CD14-positive monocyte (primary cell): ENCODE measurements at regions not wholly inside any gene's neighbourhood (a gene's known extent, or its start where the extent isn't known, plus 50 kb on each side); places are given as distances from the start of the nearest gene placed in this dataset.

ENCODE experiments used
- DNase-seq, 3 donors: peaks; one replicate each; pipeline ENCODE4 v3.0.0-alpha.2; 2011 to 2022
- H2AFZ ChIP-seq: 2 replicates; pipeline ENCODE4 v1.6.0; 2012; ENCODE audit warnings: mild to moderate bottlenecking, low read depth, low read length, inconsistent platforms; ENCODE audit not compliant: insufficient read depth, poor library complexity, severe bottlenecking
- H3K27ac ChIP-seq, 2 donors: 1 replicate in 1 of 2; 2 replicates in 1 of 2; pipeline ENCODE4 v1.5.1; 2012 to 2013; ENCODE audit warnings: low read length in 2 of 2, control low read depth in 1 of 2, inconsistent platforms in 1 of 2, low read depth in 1 of 2, mild to moderate bottlenecking in 1 of 2
- H3K27me3 ChIP-seq, 2 donors: one replicate each; pipeline versions ENCODE4 v1.6.0 to v1.6.1; 2011 to 2013; ENCODE audit warnings: low read length in 2 of 2; ENCODE audit not compliant: control insufficient read depth in 2 of 2, insufficient read depth in 2 of 2
- H3K36me3 ChIP-seq, 2 donors: replicated peaks in 1 of 2; 1 replicate in 1 of 2; 2 replicates in 1 of 2; pipeline versions ENCODE4 v1.5.1 to v1.6.1; 2012 to 2013; ENCODE audit warnings: low read length in 2 of 2, control low read depth in 1 of 2, inconsistent platforms in 1 of 2, mild to moderate bottlenecking in 1 of 2; ENCODE audit not compliant: insufficient read depth in 2 of 2, control insufficient read depth in 1 of 2
- H3K4me1 ChIP-seq, 2 donors: 1 replicate in 1 of 2; 2 replicates in 1 of 2; pipeline versions ENCODE4 v1.5.1 to v1.6.1; 2012 to 2013; ENCODE audit warnings: low read length in 2 of 2, control low read depth in 1 of 2, inconsistent platforms in 1 of 2, mild to moderate bottlenecking in 1 of 2, moderate library complexity in 1 of 2; ENCODE audit not compliant: insufficient read depth in 2 of 2, control insufficient read depth in 1 of 2
- H3K4me2 ChIP-seq: replicated peaks from 2 replicates; pipeline ENCODE3; 2012; ENCODE audit warnings: low read length, moderate library complexity, mild to moderate bottlenecking; ENCODE audit not compliant: poor library complexity, severe bottlenecking; ENCODE audit errors: extremely low read depth
- H3K4me3 ChIP-seq, 3 experiments: fragments of 200-600 bp in 1 of 3; sonication (generic) in 1 of 3; replicated peaks in 1 of 3; 1 replicate in 2 of 3; 2 replicates in 1 of 3; pipeline ENCODE4 v1.5.1; 2011 to 2013; ENCODE audit warnings: low read length in 3 of 3, mild to moderate bottlenecking in 3 of 3, control low read depth in 2 of 3, low read depth in 2 of 3, inconsistent platforms in 1 of 3, moderate library complexity in 1 of 3
- H3K79me2 ChIP-seq: 2 replicates; pipeline ENCODE4 v1.6.0; 2012; ENCODE audit warnings: mild to moderate bottlenecking, control low read depth, inconsistent platforms, low read length, moderate library complexity; ENCODE audit not compliant: insufficient read depth
- H3K9ac ChIP-seq: 2 replicates; pipeline ENCODE4 v1.6.0; 2017; ENCODE audit warnings: low read length, mild to moderate bottlenecking; ENCODE audit not compliant: insufficient read depth, poor library complexity, severe bottlenecking
- H3K9me3 ChIP-seq, 2 donors: replicated peaks in 1 of 2; 1 replicate in 1 of 2; 2 replicates in 1 of 2; pipeline versions ENCODE4 v1.5.1 to v1.6.1; 2012 to 2013; ENCODE audit warnings: low read length in 2 of 2, control low read depth in 1 of 2; ENCODE audit not compliant: control insufficient read depth in 1 of 2, insufficient read depth in 1 of 2
- H4K20me1 ChIP-seq: 2 replicates; pipeline ENCODE4 v1.6.0; 2012; ENCODE audit warnings: mild to moderate bottlenecking, low read length, control low read depth, moderate library complexity; ENCODE audit not compliant: insufficient read depth
- H3K27ac Mint-ChIP-seq, 7 donors: one replicate each; pipeline ENCODE4 v1.8.0; 2020; ENCODE audit warnings: mild to moderate bottlenecking in 7 of 7, mixed read lengths in 7 of 7, moderate library complexity in 6 of 7, inconsistent platforms in 2 of 7
- H3K27me3 Mint-ChIP-seq, 3 donors: one replicate each; pipeline ENCODE4 v1.8.0; 2021 to 2022; ENCODE audit warnings: low read depth in 3 of 3, mild to moderate bottlenecking in 3 of 3, mixed read lengths in 3 of 3, moderate library complexity in 3 of 3, inconsistent platforms in 1 of 3
- H3K36me3 Mint-ChIP-seq, 2 donors: one replicate each; pipeline ENCODE4 v1.8.0; 2020; ENCODE audit warnings: mixed read lengths in 2 of 2, inconsistent platforms in 1 of 2, mild to moderate bottlenecking in 1 of 2
- H3K4me1 Mint-ChIP-seq: one replicate; pipeline ENCODE4 v1.8.0; 2020; ENCODE audit warnings: mild to moderate bottlenecking, mixed read lengths
- H3K4me3 Mint-ChIP-seq, 2 donors: one replicate each; pipeline ENCODE4 v1.8.0; 2020; ENCODE audit warnings: mild to moderate bottlenecking in 2 of 2, mixed read lengths in 2 of 2, moderate library complexity in 1 of 2
- H3K9me3 Mint-ChIP-seq, 7 donors: one replicate each; pipeline ENCODE4 v1.8.0; 2020 to 2022; ENCODE audit warnings: mixed read lengths in 7 of 7, mild to moderate bottlenecking in 6 of 7, moderate library complexity in 6 of 7, inconsistent platforms in 2 of 7
- WGBS: methylation state at CpG from one replicate; pipeline ENCODE4 v1.1.5; 2013; ENCODE audit warnings: missing lambda C conversion rate; ENCODE audit not compliant: insufficient coverage; 5-methylcytosine and 5-hydroxymethylcytosine counted together
- intact Hi-C, 2 donors: fragments of 100-400 bp; cut with micrococcal nuclease; formaldehyde crosslinking; loops; one replicate each; pipeline versions ENCODE4 v1.15.0 to v1.15.1; 2023
- TF ChIP-seq, protein P1 (sequence below): fragments of 200-600 bp; IDR thresholded peaks from one replicate; pipeline ENCODE4 v1.8.0; 2022; ENCODE audit warnings: antibody characterized with exemption, mild to moderate bottlenecking

- Mint-ChIP-seq H3K4me3 (no peak overlapping the region), H3K9me3 (peaks cover 0 to 12% (median 5%) of the 10 kb centered on the region in 7 donors), H3K27me3 (peaks cover 0 to 2% (median 0%) of the 10 kb centered on the region in 3 donors), H3K36me3 (no peaks in the 10 kb centered on the region), H3K4me1 (no peaks in the 10 kb centered on the region), H3K27ac (no peak overlapping the region)
- H3K79me2 ChIP-seq = no peaks in the 10 kb centered on the region
- no peaks in the 10 kb centered on the region for H3K36me3 ChIP-seq
- WGBS = 92% methylated on average over 2 of the region's 2 CpGs
- H2AFZ ChIP-seq = no peak overlapping the region
- no peak overlapping the region for H3K4me3 ChIP-seq
- TF ChIP-seq, protein P1, sequence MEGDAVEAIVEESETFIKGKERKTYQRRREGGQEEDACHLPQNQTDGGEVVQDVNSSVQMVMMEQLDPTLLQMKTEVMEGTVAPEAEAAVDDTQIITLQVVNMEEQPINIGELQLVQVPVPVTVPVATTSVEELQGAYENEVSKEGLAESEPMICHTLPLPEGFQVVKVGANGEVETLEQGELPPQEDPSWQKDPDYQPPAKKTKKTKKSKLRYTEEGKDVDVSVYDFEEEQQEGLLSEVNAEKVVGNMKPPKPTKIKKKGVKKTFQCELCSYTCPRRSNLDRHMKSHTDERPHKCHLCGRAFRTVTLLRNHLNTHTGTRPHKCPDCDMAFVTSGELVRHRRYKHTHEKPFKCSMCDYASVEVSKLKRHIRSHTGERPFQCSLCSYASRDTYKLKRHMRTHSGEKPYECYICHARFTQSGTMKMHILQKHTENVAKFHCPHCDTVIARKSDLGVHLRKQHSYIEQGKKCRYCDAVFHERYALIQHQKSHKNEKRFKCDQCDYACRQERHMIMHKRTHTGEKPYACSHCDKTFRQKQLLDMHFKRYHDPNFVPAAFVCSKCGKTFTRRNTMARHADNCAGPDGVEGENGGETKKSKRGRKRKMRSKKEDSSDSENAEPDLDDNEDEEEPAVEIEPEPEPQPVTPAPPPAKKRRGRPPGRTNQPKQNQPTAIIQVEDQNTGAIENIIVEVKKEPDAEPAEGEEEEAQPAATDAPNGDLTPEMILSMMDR = no peak
- no peak for DNase-seq
- intact Hi-C loops = no loop called here
- H3K27me3 ChIP-seq = no peaks in the 10 kb centered on the region
- peaks cover 0 to 6% of the 10 kb centered on the region in 2 donors for H3K9me3 ChIP-seq
- no peak overlapping the region for H3K4me2 ChIP-seq
- no peak overlapping the region for H3K27ac ChIP-seq
- no peaks in the 10 kb centered on the region for H4K20me1 ChIP-seq
- H3K4me1 ChIP-seq = no peaks in the 10 kb centered on the region
- H3K9ac ChIP-seq = no peak overlapping the region
Observed at GRCh38 chr4:52312722-52313121, 261.6 kb downstream of the SPATA18 start.

DNA sequence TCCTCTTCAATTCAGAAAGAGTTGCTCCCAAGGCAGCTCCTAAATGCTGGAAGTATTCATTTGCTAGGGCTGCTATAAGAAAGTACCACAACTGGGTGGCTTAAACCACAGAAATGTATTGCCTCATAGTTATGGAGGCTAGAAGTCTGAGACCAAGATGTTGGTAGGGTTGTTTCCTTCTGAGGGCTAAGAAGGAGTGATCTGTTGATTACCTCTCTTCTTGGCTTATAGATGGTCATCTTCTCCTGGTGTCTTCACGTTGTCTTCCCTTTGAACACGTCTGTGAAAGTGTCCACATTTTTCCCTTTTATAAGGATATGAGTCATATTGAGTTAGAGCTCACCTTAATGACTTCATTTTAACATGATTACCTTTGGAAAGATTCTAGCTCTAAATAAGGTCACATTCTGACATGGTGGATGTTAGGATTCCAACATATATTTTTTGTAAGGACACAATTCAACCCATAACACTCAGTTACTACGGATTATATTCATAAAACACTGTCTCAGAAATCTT, 266.3 kb downstream of the SPATA18 start:
- Histone ChIP-seq H3K27me3 (no peaks in the 10 kb centered on the region), H3K4me1 (no peaks in the 10 kb centered on the region), H3K4me2 (no peak overlapping the region), H3K36me3 (no peaks in the 10 kb centered on the region), H3K27ac (no peak overlapping the region), H3K79me2 (no peaks in the 10 kb centered on the region), H3K9ac (no peak overlapping the region), H3K4me3 (no peak overlapping the region), H3K9me3 (peaks cover 0 to 3% of the 10 kb centered on the region in 2 donors), H2AFZ (no peak overlapping the region), H4K20me1 (no peaks in the 10 kb centered on the region)
- H3K9me3 Mint-ChIP-seq = peaks cover 2 to 12% (median 10%) of the 10 kb centered on the region in 7 donors
- TF ChIP-seq, protein P1 = no peak
- no peaks in the 10 kb centered on the region for H3K4me1 Mint-ChIP-seq
- no CpG with 5 or more reads among the region's 3 CpGs for WGBS
- no peak overlapping the region for H3K4me3 Mint-ChIP-seq
- H3K36me3 Mint-ChIP-seq = no peaks in the 10 kb centered on the region
- H3K27me3 Mint-ChIP-seq = peaks cover 0 to 2% (median 0%) of the 10 kb centered on the region in 3 donors
- intact Hi-C loops = no loop called here
- DNase-seq = no peak
- no peak overlapping the region for H3K27ac Mint-ChIP-seq
